Endothelial cell of umbilical vein (primary cell): ENCODE measurements at regions not wholly inside any gene's neighbourhood (a gene's known extent, or its start where the extent isn't known, plus 50 kb on each side); places are given as distances from the start of the nearest gene placed in this dataset.

ENCODE experiments used
- BruUV-seq: library from RNA; stranded (reverse); fragments of 400-500 nt; replicated peaks from 2 replicates; lab custom pipeline; 2021; lab: Mats Ljungman, UMichigan
- CTCF ChIA-PET: fragments of 300-600, 350-600 bp; sonication (Branson Sonifier 250); formaldehyde crosslinking; loops from one replicate; lab custom pipeline; 2021; ENCODE audit warnings: antibody characterized with exemption, inconsistent platforms; lab: Charles Lee
- POLR2A ChIA-PET: fragments of 300-600, 350-600 bp; sonication (Branson Sonifier 250); formaldehyde crosslinking; loops from one replicate; lab custom pipeline; 2021; ENCODE audit warnings: antibody characterized with exemption, inconsistent platforms; lab: Charles Lee
- DNase-seq: peaks from one replicate; pipeline ENCODE4 v3.0.0-alpha.2; 2011; ENCODE audit warnings: low read depth, low spot score
- FAIRE-seq: peaks from 2 replicates; lab custom pipeline; 2011; peaks lifted over from hg19 to GRCh38; lab: Jason Lieb, UNC
- H2AFZ ChIP-seq: 2 replicates; pipeline ENCODE4 v1.6.0; 2012; ENCODE audit warnings: low read depth, low read length, control low read depth, inconsistent platforms
- H3K27ac ChIP-seq: 2 replicates; pipeline ENCODE4 v1.5.1; 2011; ENCODE audit warnings: low read depth, mild to moderate bottlenecking, control low read depth, low read length, moderate library complexity; ENCODE audit not compliant: insufficient read depth
- H3K27me3 ChIP-seq, 2 experiments: 2 replicates each; pipeline versions ENCODE4 v1.6.0 to v1.6.1; 2011; ENCODE audit warnings: low read length in 2 of 2, mixed read lengths in 1 of 2; ENCODE audit not compliant: control insufficient read depth in 2 of 2, insufficient read depth in 2 of 2
- H3K36me3 ChIP-seq, 2 experiments: 2 replicates in 1 of 2; 3 replicates in 1 of 2; pipeline ENCODE4 v1.5.1; 2011; ENCODE audit warnings: low read length in 2 of 2, mild to moderate bottlenecking in 1 of 2, moderate library complexity in 1 of 2; ENCODE audit not compliant: control insufficient read depth in 2 of 2, insufficient read depth in 2 of 2; ENCODE audit errors: extremely low read depth in 1 of 2
- H3K4me1 ChIP-seq: 3 replicates; pipeline ENCODE4 v1.5.1; 2011; ENCODE audit warnings: mild to moderate bottlenecking, low read length; ENCODE audit not compliant: control insufficient read depth, insufficient read depth; ENCODE audit errors: extremely low read depth
- H3K4me2 ChIP-seq: 2 replicates; pipeline ENCODE4 v1.6.1; 2011; ENCODE audit warnings: low read length, control low read depth, mixed read lengths; ENCODE audit not compliant: insufficient read depth
- H3K4me3 ChIP-seq, 3 experiments: fragments of 200-600 bp in 1 of 3; sonication (generic), shearing (Covaris generic) in 1 of 3; replicated peaks in 1 of 3; 2 replicates each; pipeline ENCODE4 v1.5.1; 2011 to 2016; ENCODE audit warnings: control low read depth in 3 of 3, low read length in 3 of 3, mild to moderate bottlenecking in 2 of 3, inconsistent platforms in 1 of 3, low read depth in 1 of 3, moderate library complexity in 1 of 3; ENCODE audit not compliant: insufficient read depth in 1 of 3
- H3K79me2 ChIP-seq: 2 replicates; pipeline ENCODE4 v1.6.0; 2012; ENCODE audit warnings: low read length, inconsistent platforms; ENCODE audit not compliant: control insufficient read depth, insufficient read depth
- H3K9ac ChIP-seq: replicated peaks from 2 replicates; pipeline ENCODE3; 2011; ENCODE audit warnings: low read length, control low read depth; ENCODE audit not compliant: insufficient read depth; ENCODE audit errors: extremely low read depth
- H3K9me1 ChIP-seq: replicated peaks from 3 replicates; pipeline ENCODE4 v1.6.0; 2011; ENCODE audit warnings: mild to moderate bottlenecking, low read length; ENCODE audit not compliant: control insufficient read depth, insufficient read depth; ENCODE audit errors: extremely low read depth
- H3K9me3 ChIP-seq: replicated peaks from 2 replicates; pipeline ENCODE4 v1.5.1; 2012; ENCODE audit warnings: low read length, inconsistent platforms; ENCODE audit not compliant: control insufficient read depth, insufficient read depth
- H4K20me1 ChIP-seq: replicated peaks from 2 replicates; pipeline ENCODE3; 2011; ENCODE audit warnings: mild to moderate bottlenecking, low read length; ENCODE audit not compliant: control insufficient read depth, insufficient read depth; ENCODE audit errors: extremely low read depth
- CTCF ChIP-seq, 2 donors: IDR thresholded peaks; 1 replicate in 1 of 2; 2 replicates in 1 of 2; pipeline ENCODE4 v1.5.1; 2011; ENCODE audit warnings: low read length in 2 of 2, mild to moderate bottlenecking in 2 of 2, moderate library complexity in 2 of 2, control low read depth in 1 of 2, inconsistent platforms in 1 of 2, low read depth in 1 of 2; ENCODE audit not compliant: insufficient read depth in 1 of 2; ENCODE audit errors: extremely low read depth in 1 of 2
- EZH2 ChIP-seq: IDR thresholded peaks from 2 replicates; pipeline ENCODE4 v1.6.1; 2012; ENCODE audit warnings: borderline replicate concordance, low read depth, mild to moderate bottlenecking, moderate library complexity, low read length, inconsistent platforms; ENCODE audit not compliant: severe bottlenecking
- FOS ChIP-seq: IDR thresholded peaks from 2 replicates; pipeline ENCODE4 v1.6.1; 2011; ENCODE audit warnings: mild to moderate bottlenecking, low read length, moderate library complexity, borderline replicate concordance; ENCODE audit not compliant: insufficient read depth
- GATA2 ChIP-seq: IDR thresholded peaks from 2 replicates; pipeline ENCODE4 v1.7.0; 2011; ENCODE audit warnings: low read depth, mild to moderate bottlenecking, moderate library complexity, mixed read lengths, low read length; ENCODE audit not compliant: insufficient read length, insufficient read depth
- JUN ChIP-seq: IDR thresholded peaks from 2 replicates; pipeline ENCODE4 v1.6.1; 2011; ENCODE audit warnings: borderline replicate concordance, low read depth; ENCODE audit not compliant: insufficient read length, insufficient read depth
- MYC ChIP-seq: IDR thresholded peaks from one replicate; pipeline ENCODE4 v1.6.1; 2011; ENCODE audit warnings: mild to moderate bottlenecking, low read depth, low read length
- POLR2A ChIP-seq: IDR thresholded peaks from 2 replicates; pipeline ENCODE4 v1.6.1; 2012; ENCODE audit warnings: low read depth, mild to moderate bottlenecking, control low read depth, low read length
- POLR2AphosphoS5 ChIP-seq: IDR thresholded peaks from 2 replicates; pipeline ENCODE4 v1.6.1; 2012; ENCODE audit warnings: low read depth, mild to moderate bottlenecking, control low read depth, low read length, moderate library complexity; ENCODE audit not compliant: insufficient read depth
- dilution Hi-C: fragments of 300-500 bp; cut with MboI; formaldehyde crosslinking; loops from one replicate; pipeline ENCODE4 v1.15.0; 2019; ENCODE audit warnings: low sequenced_read_pairs; ENCODE audit not compliant: extremely low pct_ligation_motif_present
- intact Hi-C: fragments of 100-400 bp; cut with micrococcal nuclease; formaldehyde crosslinking; loops from one replicate; pipeline ENCODE4 v1.10.0; 2022
- TF ChIP-seq, protein P1 (sequence below): IDR thresholded peaks from 2 replicates; pipeline ENCODE4 v1.6.1; 2011; ENCODE audit not compliant: insufficient read depth, insufficient read length

GRCh38 chr2:77995161-77995560 lies 473.0 kb upstream of the LRRTM4 start:
- no peak for FAIRE-seq
- H3K27ac ChIP-seq: no peak overlapping the region
- no peak overlapping the region for H3K4me2 ChIP-seq
- CTCF ChIA-PET: interaction anchor here (0.8 kb wide), 1 partner anchor 21 kb away, joined by 3 read pairs; no protein-coding TSS in a partner anchor
- no peak overlapping the region for H3K9ac ChIP-seq
- H3K36me3 ChIP-seq: no peaks in the 10 kb centered on the region
- intact Hi-C loops (no loop called here), dilution Hi-C loops (no loop called here)
- no TSS peak for BruUV-seq
- peaks cover 2% of the 10 kb centered on the region for H3K9me3 ChIP-seq
- H3K79me2 ChIP-seq: no peaks in the 10 kb centered on the region
- POLR2A ChIA-PET: no interaction called here
- no peak for DNase-seq
- H4K20me1 ChIP-seq: no peaks in the 10 kb centered on the region
- no peaks in the 10 kb centered on the region for H3K27me3 ChIP-seq
- no peak overlapping the region for H2AFZ ChIP-seq
- TF ChIP-seq EZH2: no peak
- no peak for TF ChIP-seq CTCF (IDR thresholded peaks at IDR 0.05; ENCODE audit: extremely low read depth in 1 of 2, insufficient read depth in 1 of 2, low read depth in 1 of 2, low read length in 2 of 2)
- TF ChIP-seq JUN: no peak
- TF ChIP-seq MYC: no peak
- TF ChIP-seq FOS: no peak
- TF ChIP-seq POLR2A: no peak
- TF ChIP-seq, protein P1, sequence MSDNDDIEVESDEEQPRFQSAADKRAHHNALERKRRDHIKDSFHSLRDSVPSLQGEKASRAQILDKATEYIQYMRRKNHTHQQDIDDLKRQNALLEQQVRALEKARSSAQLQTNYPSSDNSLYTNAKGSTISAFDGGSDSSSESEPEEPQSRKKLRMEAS: no peak
- no peak for TF ChIP-seq GATA2
- TF ChIP-seq POLR2AphosphoS5: no peak
- H3K4me1 ChIP-seq: no peaks in the 10 kb centered on the region
- H3K9me1 ChIP-seq: no peaks in the 10 kb centered on the region
- H3K4me3 ChIP-seq: no peak overlapping the region
